ELF-1 (cell line): ENCODE measurements at regions not wholly inside any gene's neighbourhood (a gene's known extent, or its start where the extent isn't known, plus 50 kb on each side); places are given as distances from the start of the nearest gene placed in this dataset.
"Not testable (repeated sequence)": the region's sequence is repeated elsewhere in the genome, so short reads cannot be mapped to it uniquely, and the experiment has no call there.

Experiments used
- DNase-seq: peaks from one replicate; pipeline ENCODE4 v3.0.0-alpha.2; 2016; ENCODE audit warnings: low read depth, low spot score

DNA sequence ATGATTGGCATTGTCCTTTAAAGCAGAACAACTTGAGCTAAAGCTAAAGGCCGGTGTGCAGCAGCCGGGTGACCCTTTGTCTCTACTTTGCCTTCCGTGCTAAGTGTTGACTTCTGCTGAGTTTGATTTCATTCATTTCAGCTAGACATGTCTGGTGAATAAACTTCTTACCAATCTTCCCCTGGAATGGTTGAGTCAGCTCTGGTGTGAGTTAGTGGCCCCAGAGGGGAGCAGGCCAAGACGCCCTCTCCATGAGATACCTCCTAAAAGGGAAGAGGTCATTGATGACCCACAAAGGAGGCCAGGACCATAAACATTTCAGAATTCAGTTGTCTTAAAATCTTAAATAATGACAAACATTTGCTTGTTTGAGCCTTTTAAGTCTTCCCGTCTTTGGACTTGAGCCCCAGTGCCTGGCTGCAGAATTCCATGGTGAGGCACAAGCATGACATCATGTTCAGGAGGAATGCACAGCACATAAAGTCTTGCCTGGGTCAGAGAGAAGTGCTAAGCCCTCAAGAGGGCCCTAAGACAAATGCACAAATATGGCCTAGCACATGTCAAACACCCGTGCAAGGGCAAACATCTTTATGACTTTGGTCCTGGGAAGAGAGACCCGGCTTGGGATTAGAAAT lies 96.3 kb upstream of the NEDD9 start:
- DNase-seq: peak; percentile 19

GRCh38 chr6:11327961-11328360 lies 95.5 kb upstream of the NEDD9 start:
- no peak for DNase-seq

- DNase-seq: no peak
These were observed 93.6 kb upstream of the NEDD9 start for GRCh38 chr6:11326116-11326515.

- no peak for DNase-seq
These were observed 92.1 kb upstream of the NEDD9 start for GRCh38 chr6:11324453-11325015.

- no peak for DNase-seq
These were observed 91.4 kb upstream of the NEDD9 start for GRCh38 chr6:11323666-11324452.

- DNase-seq: no peak
These were observed 89.9 kb upstream of the NEDD9 start for GRCh38 chr6:11322252-11322885.

DNA sequence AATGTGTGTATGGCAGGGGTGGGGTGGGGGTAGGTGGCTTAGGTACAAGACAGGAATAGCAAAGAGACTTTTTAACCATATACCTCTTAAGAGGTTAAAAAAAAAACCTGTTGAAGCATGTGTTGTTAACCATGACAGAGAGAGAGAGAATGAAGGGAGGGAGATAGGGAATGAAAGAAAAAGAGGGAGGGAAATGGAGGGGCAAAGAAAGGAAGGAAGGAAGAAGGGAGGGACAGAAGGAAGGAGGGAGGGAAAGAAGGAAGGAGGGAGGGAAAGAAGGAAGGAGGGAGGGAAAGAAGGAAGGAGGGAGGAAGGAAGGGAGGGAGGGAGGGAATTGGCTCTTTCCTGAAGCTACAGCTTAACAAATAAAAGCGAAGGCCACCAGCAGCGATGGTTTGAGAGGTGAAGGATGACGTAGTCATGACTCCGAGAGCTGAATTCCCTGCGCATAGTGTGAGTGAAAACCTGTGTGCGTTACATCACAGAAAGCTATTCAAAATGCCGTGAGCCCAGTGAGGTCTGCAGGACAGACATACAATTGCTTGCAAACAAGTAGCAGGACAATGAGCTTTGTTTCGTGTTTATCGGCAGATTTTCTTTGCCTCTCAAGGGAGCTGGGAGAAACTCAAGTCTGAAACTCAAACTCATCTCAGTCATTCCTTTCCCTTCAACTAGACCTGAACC lies 88.6 kb upstream of the NEDD9 start:
- no peak for DNase-seq

DNA sequence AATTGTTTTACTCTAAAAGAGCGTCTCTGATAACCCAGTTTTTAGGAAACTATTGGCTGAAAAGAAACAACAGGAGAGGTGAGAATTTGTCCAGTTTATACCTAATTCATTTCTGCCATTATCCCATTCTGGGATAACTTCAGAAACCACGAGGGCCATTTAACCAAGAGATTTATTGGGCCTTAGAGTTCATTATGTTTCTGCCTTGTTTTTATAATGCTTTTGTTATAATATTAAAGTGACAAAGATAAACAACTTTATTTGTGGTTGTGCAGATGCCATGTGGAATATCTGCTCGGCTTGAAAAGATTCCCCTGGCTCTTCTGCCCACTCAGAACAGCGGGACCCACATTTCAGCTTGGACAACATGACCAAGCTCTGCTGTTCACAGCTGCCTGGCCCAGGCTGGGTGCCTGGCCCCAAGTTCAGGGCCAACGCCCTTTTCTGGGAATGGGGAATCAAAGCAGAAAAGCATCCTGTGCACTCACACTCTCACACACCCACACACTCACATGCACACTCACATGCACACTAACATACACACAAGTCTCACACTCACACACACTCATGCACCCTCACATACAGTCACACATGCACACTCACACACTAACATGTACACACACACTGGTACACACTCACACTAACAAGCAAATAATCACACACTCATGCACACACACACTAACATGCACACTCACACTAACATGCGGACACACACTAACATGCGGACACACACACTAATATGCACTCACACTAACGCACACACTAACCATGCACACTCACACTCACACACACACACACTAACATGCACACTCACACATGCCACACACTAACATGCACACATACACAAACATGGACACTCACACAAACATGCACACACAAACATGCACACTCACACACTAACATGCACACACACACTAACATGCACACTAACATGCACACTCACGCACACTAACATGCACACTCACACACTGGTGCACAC lies 86.7 kb upstream of the NEDD9 start:
- DNase-seq: no peak

DNA sequence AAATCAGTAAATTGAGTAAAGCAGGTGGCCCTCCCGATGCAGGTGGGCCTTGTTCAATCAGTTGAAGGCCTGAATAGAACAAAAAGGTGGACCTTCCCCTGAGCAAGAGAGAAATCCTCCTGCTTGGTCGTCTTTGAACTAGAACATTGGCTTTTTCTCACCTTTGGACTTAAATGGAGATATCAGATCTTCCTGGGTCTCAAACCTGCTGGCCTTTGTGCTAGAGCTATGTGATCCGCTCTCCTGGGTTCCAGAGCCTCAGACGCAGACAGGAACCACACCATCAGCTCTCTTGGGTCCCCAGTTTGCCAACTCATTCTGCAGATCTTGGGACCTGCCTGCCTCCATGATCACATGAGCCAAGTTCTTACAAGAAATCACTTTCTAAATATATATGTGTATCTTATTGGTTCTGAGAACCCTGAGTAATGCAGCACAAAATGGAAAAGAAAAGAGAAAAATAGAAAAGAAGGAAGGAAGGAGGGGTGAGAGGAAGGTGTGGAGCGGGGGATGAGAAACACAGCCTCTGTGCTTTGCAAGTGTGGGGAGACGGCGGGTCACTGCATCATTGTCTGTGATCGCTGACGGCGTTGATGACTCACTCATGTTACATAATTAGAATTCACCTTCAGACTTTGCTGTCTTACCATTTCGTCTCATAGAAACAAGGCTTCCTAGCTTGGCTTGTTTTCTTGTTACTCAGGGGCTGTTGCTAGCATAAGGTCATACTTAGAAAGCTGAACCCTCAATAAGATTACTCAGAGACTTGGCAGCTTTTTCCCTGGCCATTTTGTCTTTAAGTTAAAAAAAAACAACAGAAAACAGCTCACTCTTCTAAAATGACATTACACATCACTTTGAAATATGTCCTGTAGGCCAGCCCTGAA lies 85.7 kb upstream of the NEDD9 start:
- DNase-seq: peak; percentile 33

DNA sequence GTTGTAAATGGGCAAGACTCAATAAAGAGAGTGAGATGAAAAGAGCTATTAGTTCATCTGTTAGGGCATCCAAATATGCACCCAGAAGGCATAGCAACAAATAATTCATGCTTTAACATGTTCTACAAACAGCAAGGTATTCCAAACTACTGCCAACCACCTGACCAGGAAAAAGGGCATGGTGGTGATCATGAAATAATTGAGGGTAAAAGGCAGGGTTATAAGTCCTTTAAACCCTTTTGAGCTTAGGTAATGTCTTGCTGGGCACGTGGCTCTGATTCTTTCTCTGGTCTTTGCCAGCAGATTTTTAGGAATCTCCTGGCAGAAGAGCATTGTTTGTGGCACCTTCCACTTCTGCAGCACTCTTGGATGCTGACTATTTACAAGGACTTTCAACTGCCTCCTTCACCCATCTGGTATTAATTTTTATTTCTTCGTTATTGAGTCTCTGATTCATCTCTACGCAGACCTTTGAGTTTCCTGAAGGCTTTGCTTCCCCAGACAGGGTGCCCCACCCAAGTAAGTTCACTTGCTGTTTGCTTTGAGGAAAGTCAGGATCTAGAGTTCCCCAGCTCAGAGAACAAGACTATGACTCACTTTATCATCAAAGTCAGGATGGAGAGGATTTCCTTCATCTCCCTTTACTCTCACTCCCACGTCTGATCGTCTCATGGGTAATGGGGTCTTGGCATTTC lies 83.4 kb upstream of the NEDD9 start:
- no peak for DNase-seq

DNA sequence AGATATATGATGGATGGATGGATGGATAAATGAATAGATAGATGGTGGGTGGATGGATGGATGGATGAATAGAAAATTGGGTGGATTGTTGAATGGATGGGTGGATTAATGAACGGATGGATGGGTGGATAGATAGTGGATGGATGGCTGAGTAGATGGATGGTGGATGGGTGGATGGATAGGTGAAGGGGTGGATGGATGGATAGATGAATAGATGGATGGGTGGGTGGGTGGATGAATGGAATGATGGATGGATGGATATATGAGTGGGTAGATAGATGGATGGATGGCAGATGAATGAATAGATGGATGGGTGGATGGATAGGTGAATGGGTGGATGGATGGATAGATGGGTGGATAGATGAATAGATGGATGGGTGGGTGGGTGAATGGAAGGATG lies 80.7 kb upstream of the NEDD9 start:
- no peak for DNase-seq

- DNase-seq: no peak
These were observed 79.5 kb upstream of the NEDD9 start for GRCh38 chr6:11311970-11312369.

GRCh38 chr6:11309947-11310665 lies 77.6 kb upstream of the NEDD9 start:
- DNase-seq: no peak

GRCh38 chr6:11307226-11307625 lies 74.8 kb upstream of the NEDD9 start:
- DNase-seq: no peak

DNA sequence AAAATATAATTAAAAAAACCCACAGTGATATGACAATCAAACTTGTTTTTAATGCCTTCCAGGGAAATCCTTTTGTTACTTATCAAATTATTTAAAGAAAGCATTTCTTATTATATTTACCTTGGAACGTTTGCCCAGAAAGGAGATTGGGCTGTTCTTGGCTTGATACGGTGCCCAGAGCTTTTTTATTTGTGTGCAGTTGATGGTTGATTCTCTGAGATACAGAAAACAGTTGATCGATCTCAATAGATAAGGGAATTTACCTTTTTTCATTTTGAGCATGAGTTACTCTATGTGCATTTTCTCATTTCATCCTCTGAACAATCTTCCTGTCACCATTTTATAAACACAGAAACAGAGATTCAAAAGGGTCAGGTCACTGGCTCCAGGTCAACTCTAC lies 72.5 kb upstream of the NEDD9 start:
- no peak for DNase-seq

DNA sequence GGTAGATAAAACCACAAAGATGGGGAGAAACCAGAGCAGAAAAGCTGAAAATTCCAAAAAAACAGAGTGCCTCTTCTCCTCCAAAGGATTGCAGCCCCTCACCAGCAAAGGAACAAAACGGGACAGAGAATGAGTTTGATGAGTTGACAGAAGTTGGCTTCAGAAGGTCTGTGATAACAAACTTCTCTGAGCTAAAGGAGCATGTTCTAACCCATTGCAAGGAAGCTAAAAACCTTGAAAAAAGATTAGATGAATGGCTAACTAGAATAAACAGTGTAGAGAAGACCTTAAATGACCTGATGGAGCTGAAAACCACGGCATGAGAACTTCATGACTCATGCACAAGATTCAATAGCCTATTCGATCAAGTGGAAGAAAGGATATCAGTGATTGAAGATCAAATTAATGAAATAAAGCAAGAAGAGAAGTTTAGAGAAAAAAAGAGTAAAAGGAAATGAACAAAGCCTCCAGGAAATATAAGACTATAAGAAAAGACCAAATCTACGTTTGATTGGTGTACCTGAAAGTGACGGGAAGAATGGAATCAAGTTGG lies 67.5 kb upstream of the NEDD9 start:
- not testable (repeated sequence) for DNase-seq

DNA sequence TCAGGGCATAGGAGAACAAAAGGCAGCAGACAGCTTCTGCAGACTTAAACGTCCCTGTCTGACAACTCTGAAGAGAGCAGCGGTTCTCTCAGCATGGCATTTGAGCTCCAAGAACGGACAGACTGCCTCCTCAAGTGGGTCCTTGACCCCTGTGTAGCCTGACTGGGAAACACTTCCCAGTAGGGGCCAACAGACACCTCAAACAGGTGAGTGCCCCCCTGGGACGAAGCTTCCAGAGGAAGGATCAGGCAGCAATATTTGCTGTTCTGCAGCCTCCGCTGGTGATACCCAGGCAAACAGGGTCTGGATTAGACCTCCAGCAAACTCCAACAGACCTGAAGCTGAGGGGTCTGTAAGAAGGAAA lies 66.9 kb upstream of the NEDD9 start:
- not testable (repeated sequence) for DNase-seq
